A172 (cell line): ENCODE measurements at regions not wholly inside any gene's neighbourhood (a gene's known extent, or its start where the extent isn't known, plus 50 kb on each side); places are given as distances from the start of the nearest gene placed in this dataset.
A peak's percentile ranks its signal among the peaks of the same experiment; 100 is the strongest.

ENCODE experiments used
- DNase-seq: peaks from one replicate; pipeline ENCODE4 v3.0.0-alpha.2; 2015; ENCODE audit warnings: low spot score

GRCh38 chr5:74916831-74917710 lies 50.9 kb upstream of the FAM169A start:
- peak; percentile 44 for DNase-seq
